ENCODE measurements at regions not wholly inside any gene's neighbourhood (a gene's known extent, or its start where the extent isn't known, plus 50 kb on each side); places are given as distances from the start of the nearest gene placed in this dataset.

- TF ChIP-seq, protein P1, sequence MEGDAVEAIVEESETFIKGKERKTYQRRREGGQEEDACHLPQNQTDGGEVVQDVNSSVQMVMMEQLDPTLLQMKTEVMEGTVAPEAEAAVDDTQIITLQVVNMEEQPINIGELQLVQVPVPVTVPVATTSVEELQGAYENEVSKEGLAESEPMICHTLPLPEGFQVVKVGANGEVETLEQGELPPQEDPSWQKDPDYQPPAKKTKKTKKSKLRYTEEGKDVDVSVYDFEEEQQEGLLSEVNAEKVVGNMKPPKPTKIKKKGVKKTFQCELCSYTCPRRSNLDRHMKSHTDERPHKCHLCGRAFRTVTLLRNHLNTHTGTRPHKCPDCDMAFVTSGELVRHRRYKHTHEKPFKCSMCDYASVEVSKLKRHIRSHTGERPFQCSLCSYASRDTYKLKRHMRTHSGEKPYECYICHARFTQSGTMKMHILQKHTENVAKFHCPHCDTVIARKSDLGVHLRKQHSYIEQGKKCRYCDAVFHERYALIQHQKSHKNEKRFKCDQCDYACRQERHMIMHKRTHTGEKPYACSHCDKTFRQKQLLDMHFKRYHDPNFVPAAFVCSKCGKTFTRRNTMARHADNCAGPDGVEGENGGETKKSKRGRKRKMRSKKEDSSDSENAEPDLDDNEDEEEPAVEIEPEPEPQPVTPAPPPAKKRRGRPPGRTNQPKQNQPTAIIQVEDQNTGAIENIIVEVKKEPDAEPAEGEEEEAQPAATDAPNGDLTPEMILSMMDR (IDR thresholded peaks at IDR 0.05; ENCODE audit: insufficient read depth, low read length, poor library complexity, severe bottlenecking), result no peak
- TF ChIP-seq EZH2phosphoT487 (conservative IDR thresholded peaks at IDR 0.05; ENCODE audit: low read length), result no peak
Measured at GRCh38 chr9:7894231-7894630, 94.7 kb upstream of the DMAC1 start.
